HUES48 (cell line): ENCODE measurements at regions not wholly inside any gene's neighbourhood (a gene's known extent, or its start where the extent isn't known, plus 50 kb on each side); places are given as distances from the start of the nearest gene placed in this dataset.
"Not testable (repeated sequence)": the region's sequence is repeated elsewhere in the genome, so short reads cannot be mapped to it uniquely, and the experiment has no call there.

Experiments
- H3K27ac ChIP-seq: one replicate; pipeline ENCODE4 v1.7.0; 2013; ENCODE audit warnings: low read depth, low read length, inconsistent platforms
- H3K27me3 ChIP-seq: 2 replicates; pipeline ENCODE4 v1.6.1; 2013; ENCODE audit warnings: mild to moderate bottlenecking, low read length; ENCODE audit not compliant: control insufficient read depth, insufficient read depth
- H3K36me3 ChIP-seq: 2 replicates; pipeline ENCODE4 v1.6.1; 2013; ENCODE audit warnings: low read length; ENCODE audit not compliant: control insufficient read depth, insufficient read depth
- H3K4me1 ChIP-seq: 2 replicates; pipeline ENCODE4 v1.6.1; 2013; ENCODE audit warnings: mild to moderate bottlenecking, low read length; ENCODE audit not compliant: control insufficient read depth, insufficient read depth
- H3K4me3 ChIP-seq: 2 replicates; pipeline ENCODE4 v1.5.1; 2013; ENCODE audit warnings: mild to moderate bottlenecking, low read depth, low read length
- H3K9ac ChIP-seq: 2 replicates; pipeline ENCODE4 v1.6.1; 2013; ENCODE audit warnings: mild to moderate bottlenecking, low read depth, low read length, moderate library complexity
- H3K9me3 ChIP-seq: 2 replicates; pipeline ENCODE4 v1.6.1; 2013; ENCODE audit warnings: low read length; ENCODE audit not compliant: control insufficient read depth, insufficient read depth

DNA sequence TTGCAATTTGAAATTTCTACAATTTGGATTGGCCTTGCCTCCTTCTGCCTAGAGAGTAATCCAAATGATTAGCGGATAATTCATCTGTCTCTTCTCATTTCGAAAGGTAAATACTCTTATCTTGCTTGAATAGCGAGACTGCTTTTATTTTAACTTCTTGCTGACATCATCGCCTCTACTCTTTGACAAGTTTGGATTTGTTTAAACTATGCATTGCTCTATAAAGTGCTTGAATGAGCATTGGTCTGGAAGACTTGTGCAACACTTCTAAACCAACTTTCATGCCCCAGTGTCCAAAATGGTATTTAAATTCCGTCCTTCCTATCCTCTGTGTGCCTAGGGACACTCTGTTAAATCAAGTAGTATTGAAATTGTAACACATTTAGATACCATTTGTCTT lies 384.1 kb upstream of the SLC35B3 start:
- no peak overlapping the region for H3K27ac ChIP-seq
- no peaks in the 10 kb centered on the region for H3K27me3 ChIP-seq
- H3K4me3 ChIP-seq, result no peak overlapping the region
- no peak overlapping the region for H3K9ac ChIP-seq
- no peaks in the 10 kb centered on the region for H3K36me3 ChIP-seq
- no peaks in the 10 kb centered on the region for H3K9me3 ChIP-seq
- no peaks in the 10 kb centered on the region for H3K4me1 ChIP-seq

- no peaks in the 10 kb centered on the region for H3K9me3 ChIP-seq
- no peaks in the 10 kb centered on the region for H3K4me1 ChIP-seq
- H3K36me3 ChIP-seq, result no peaks in the 10 kb centered on the region
- no peak overlapping the region for H3K27ac ChIP-seq
- H3K9ac ChIP-seq, result no peak overlapping the region
- H3K27me3 ChIP-seq, result no peaks in the 10 kb centered on the region
- H3K4me3 ChIP-seq, result no peak overlapping the region
Measured at GRCh38 chr6:8814440-8815000, 379.2 kb upstream of the SLC35B3 start.

DNA sequence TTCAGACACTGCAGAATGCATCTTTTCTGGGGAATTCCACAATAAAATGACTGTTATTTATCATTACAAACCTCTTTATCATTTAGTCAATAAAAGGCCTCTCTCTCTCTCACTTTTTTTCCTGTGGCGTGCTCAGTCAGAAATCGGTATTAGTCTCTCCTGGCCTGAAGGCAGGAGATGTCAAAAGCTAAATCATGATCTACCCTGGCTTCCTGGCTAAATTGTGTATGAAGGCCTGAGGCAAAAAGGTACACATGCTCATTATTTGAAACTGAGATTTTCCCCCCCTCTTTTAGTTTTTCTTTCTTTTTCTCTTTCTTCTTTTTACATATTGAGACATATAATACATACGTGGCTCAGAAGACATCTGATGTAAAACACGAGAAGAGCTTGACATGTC lies 375.0 kb upstream of the SLC35B3 start:
- no peaks in the 10 kb centered on the region for H3K9me3 ChIP-seq
- H3K4me3 ChIP-seq, result no peak overlapping the region
- no peaks in the 10 kb centered on the region for H3K4me1 ChIP-seq
- no peaks in the 10 kb centered on the region for H3K36me3 ChIP-seq
- no peaks in the 10 kb centered on the region for H3K27me3 ChIP-seq
- no peak overlapping the region for H3K9ac ChIP-seq
- no peak overlapping the region for H3K27ac ChIP-seq

GRCh38 chr6:8809662-8810061 lies 374.3 kb upstream of the SLC35B3 start:
- Histone ChIP-seq H3K27ac (no peak overlapping the region), H3K9me3 (no peaks in the 10 kb centered on the region)

DNA sequence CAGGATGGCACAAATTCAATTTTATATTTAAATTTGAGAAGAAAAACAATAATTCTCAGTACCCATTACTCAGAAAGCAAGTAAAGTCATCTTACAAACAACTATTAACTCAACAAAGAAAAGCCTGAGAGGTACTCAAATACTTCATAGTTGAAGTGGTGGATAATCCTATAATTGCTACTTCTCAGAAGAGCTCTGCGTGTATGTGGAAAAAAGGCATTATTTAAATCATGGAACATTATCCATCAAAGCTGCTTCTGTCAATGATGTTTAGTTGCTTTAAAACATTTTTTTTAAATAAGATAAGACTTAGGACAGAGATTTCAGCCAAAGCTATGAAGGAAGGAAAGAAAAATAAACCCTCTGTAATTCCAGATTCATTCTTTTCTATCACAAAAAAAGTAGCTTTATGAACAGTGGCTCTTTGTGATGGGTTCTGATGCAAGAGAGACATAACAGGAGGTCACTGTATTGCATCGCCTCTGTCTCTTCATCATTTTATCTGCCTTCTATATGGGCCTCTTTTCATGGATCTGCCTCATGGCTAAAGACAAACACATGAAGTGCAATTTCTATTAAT lies 367.9 kb upstream of the SLC35B3 start:
- Histone ChIP-seq H3K9ac (no peak overlapping the region), H3K4me3 (no peak overlapping the region), H3K4me1 (no peaks in the 10 kb centered on the region), H3K36me3 (no peaks in the 10 kb centered on the region), H3K27me3 (no peaks in the 10 kb centered on the region), H3K9me3 (no peaks in the 10 kb centered on the region), H3K27ac (no peak overlapping the region)

More at GRCh38 chr6:8809662-8810061, 374.3 kb upstream of the SLC35B3 start:
- H3K4me1 ChIP-seq, result no peaks in the 10 kb centered on the region
- H3K36me3 ChIP-seq, result no peaks in the 10 kb centered on the region
- no peak overlapping the region for H3K4me3 ChIP-seq
- H3K9ac ChIP-seq, result no peak overlapping the region
- no peaks in the 10 kb centered on the region for H3K27me3 ChIP-seq

DNA sequence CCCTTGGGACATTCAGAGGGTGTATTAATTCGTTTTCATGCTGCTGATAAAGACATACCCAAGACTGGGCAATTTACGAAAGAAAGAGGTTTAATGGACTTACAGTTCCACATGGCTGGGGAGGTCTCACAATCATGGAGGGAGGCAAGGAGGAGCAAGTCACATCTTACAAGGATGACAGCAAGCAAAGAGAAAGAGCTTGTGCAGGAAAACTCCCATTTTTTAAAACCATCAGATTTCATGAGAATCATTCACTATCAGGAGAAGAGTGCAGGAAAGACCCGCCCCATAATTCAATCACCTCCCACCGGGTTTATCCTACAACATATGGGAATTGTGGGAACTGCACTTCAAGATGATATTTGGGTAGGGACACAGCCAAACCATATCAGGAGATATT lies 367.1 kb upstream of the SLC35B3 start:
- H3K27me3 ChIP-seq, H3K9me3 ChIP-seq, H3K27ac ChIP-seq, H3K36me3 ChIP-seq, H3K4me3 ChIP-seq, H3K4me1 ChIP-seq, H3K9ac ChIP-seq: not testable (repeated sequence)

DNA sequence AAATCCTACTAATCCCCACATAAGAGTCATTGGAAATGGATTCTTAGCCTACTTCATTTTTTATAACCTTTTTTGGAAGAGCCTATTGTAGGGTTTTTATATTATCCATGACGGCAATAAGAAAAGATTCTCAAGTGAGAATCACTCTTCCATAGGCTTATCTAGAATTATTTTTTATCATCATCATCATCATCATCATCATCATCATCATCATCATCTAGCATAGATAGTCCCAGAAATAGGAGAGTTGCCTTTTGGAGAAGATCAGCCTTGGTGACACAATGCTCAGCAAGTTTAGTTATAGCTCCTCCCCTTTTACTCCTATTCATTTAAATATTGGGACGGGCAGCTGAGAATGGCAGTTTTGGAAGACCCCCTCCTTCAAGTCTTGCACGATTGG lies 359.1 kb upstream of the SLC35B3 start:
- H3K4me3 ChIP-seq, result no peak overlapping the region
- no peaks in the 10 kb centered on the region; the same call in 1 of the 2 replicates for H3K4me1 ChIP-seq
- H3K9me3 ChIP-seq, result no peaks in the 10 kb centered on the region
- no peak overlapping the region for H3K9ac ChIP-seq
- no peak overlapping the region for H3K27ac ChIP-seq
- H3K36me3 ChIP-seq, result no peaks in the 10 kb centered on the region
- H3K27me3 ChIP-seq, result no peaks in the 10 kb centered on the region

GRCh38 chr6:8789878-8790277 lies 354.5 kb upstream of the SLC35B3 start:
- Histone ChIP-seq H3K36me3 (no peaks in the 10 kb centered on the region), H3K9me3 (no peaks in the 10 kb centered on the region), H3K27ac (no peak overlapping the region), H3K9ac (no peak overlapping the region), H3K27me3 (no peaks in the 10 kb centered on the region), H3K4me3 (no peak overlapping the region), H3K4me1 (no peaks in the 10 kb centered on the region)

GRCh38 chr6:8785223-8785622 lies 349.9 kb upstream of the SLC35B3 start:
- H3K27ac ChIP-seq, result no peak overlapping the region
- no peaks in the 10 kb centered on the region for H3K36me3 ChIP-seq
- H3K4me3 ChIP-seq, result no peak overlapping the region
- H3K27me3 ChIP-seq, result no peaks in the 10 kb centered on the region
- H3K9ac ChIP-seq, result no peak overlapping the region
- no peaks in the 10 kb centered on the region for H3K4me1 ChIP-seq
- H3K9me3 ChIP-seq, result no peaks in the 10 kb centered on the region

DNA sequence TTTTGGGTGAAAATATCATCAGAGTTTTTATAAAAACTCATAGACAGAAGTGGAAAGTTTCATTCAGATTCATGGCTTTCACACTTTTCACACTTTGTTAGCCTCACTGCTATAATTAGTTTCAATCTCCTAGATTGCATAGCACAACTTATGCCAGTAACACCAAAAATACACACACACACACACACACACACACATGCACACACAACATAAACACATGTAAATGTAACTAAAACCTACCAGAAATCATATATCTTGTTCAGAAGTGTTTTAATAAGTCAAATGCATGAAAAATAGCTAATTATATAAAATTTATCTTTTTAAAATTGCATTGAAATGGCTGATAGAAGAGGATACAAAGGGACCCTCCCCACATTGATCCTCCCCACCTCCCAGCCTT lies 347.8 kb upstream of the SLC35B3 start:
- Histone ChIP-seq H3K4me1 (no peaks in the 10 kb centered on the region), H3K9me3 (no peaks in the 10 kb centered on the region), H3K36me3 (no peaks in the 10 kb centered on the region), H3K9ac (no peak overlapping the region), H3K27ac (no peak overlapping the region), H3K4me3 (no peak overlapping the region), H3K27me3 (no peaks in the 10 kb centered on the region)

DNA sequence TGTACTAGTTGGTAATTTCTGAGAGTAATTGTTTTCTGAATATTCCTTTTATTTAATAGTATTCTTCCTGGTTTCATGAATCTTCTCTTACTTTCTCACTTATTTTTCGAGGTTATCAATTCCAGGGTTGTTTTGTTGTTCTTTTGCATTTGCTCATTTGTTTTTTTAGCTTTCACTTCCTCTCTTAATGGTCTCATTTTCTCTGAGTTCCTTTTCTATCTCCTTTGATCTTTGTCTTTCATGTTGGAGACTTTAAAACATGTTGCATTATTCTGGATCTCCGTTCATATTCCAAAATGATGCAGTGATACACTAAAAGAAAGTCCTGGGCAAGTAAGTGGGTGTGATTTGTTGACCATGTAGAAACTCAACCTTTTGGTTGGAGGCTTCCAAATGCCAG lies 345.3 kb upstream of the SLC35B3 start:
- H3K4me3 ChIP-seq, result no peak overlapping the region
- H3K9me3 ChIP-seq, result no peaks in the 10 kb centered on the region
- no peaks in the 10 kb centered on the region for H3K36me3 ChIP-seq
- H3K4me1 ChIP-seq, result no peaks in the 10 kb centered on the region
- H3K27ac ChIP-seq, result no peak overlapping the region
- no peaks in the 10 kb centered on the region for H3K27me3 ChIP-seq
- H3K9ac ChIP-seq, result no peak overlapping the region
